Peyer's patch (tissue), 4 donors: ENCODE measurements at regions not wholly inside any gene's neighbourhood (a gene's known extent, or its start where the extent isn't known, plus 50 kb on each side); places are given as distances from the start of the nearest gene placed in this dataset.

Experiments
- DNase-seq, 3 donors: peaks; one replicate each; pipeline ENCODE4 v3.0.0-alpha.2; 2017 to 2019
- H3K27ac ChIP-seq, 4 donors: fragments of 200-600 bp; sonication (generic); one replicate each; pipeline ENCODE4 v1.5.1; 2016 to 2019
- H3K27me3 ChIP-seq, 2 donors: fragments of 200-600 bp; sonication (generic); one replicate each; pipeline ENCODE4 v1.5.1; 2019
- H3K36me3 ChIP-seq, 3 donors: fragments of 200-600 bp; sonication (generic); one replicate each; pipeline ENCODE4 v1.5.1; 2016 to 2019
- H3K4me1 ChIP-seq, 4 donors: fragments of 200-600 bp; sonication (generic); one replicate each; pipeline ENCODE4 v1.5.1; 2016 to 2019
- H3K4me3 ChIP-seq, 4 donors: fragments of 200-600 bp; sonication (generic); 1 replicate in 3 of 4; 2 replicates in 1 of 4; pipeline ENCODE4 v1.5.1; 2016 to 2019; ENCODE audit warnings: mild to moderate bottlenecking in 1 of 4
- H3K9me3 ChIP-seq, 4 donors: fragments of 200-600 bp; sonication (generic); one replicate each; pipeline ENCODE4 v1.5.1; 2016 to 2019; ENCODE audit warnings: mild to moderate bottlenecking in 1 of 4
- CTCF ChIP-seq, 6 experiments: fragments of 450-650 bp in 4 of 6; fragments of 200-600 bp in 2 of 6; sonication (generic) in 1 of 6; IDR thresholded peaks; one replicate each; pipeline ENCODE4 v1.5.1; 2017 to 2019; ENCODE audit warnings: antibody characterized with exemption in 6 of 6, mild to moderate bottlenecking in 3 of 6, moderate library complexity in 1 of 6
- POLR2A ChIP-seq, 2 donors: fragments of 450-650 bp; IDR thresholded peaks; one replicate each; pipeline ENCODE4 v1.5.1; 2017; ENCODE audit warnings: antibody characterized with exemption in 2 of 2, mild to moderate bottlenecking in 2 of 2, moderate library complexity in 2 of 2

- Histone ChIP-seq H3K36me3 (no peaks in the 10 kb centered on the region), H3K27ac (no peak overlapping the region), H3K4me3 (no peak overlapping the region), H3K9me3 (no peaks in the 10 kb centered on the region), H3K27me3 (no peaks in the 10 kb centered on the region), H3K4me1 (peaks cover 0 to 5% (median 0%) of the 10 kb centered on the region in 4 donors)
- no peak for TF ChIP-seq CTCF (IDR thresholded peaks at IDR 0.05)
- TF ChIP-seq POLR2A (IDR thresholded peaks at IDR 0.05) = no peak
- DNase-seq = no peak
These were observed 290.8 kb downstream of the ATPSCKMT start for GRCh38 chr5:9958914-9959313.

- DNase-seq = no peak
- no peak overlapping the region for H3K27ac ChIP-seq
- TF ChIP-seq POLR2A (IDR thresholded peaks at IDR 0.05) (no peak), CTCF (IDR thresholded peaks at IDR 0.05) (no peak)
- peaks cover 0 to 5% (median 0%) of the 10 kb centered on the region in 4 donors for H3K4me1 ChIP-seq
- no peak overlapping the region for H3K4me3 ChIP-seq
- H3K9me3 ChIP-seq = no peaks in the 10 kb centered on the region
- H3K27me3 ChIP-seq = no peaks in the 10 kb centered on the region
- no peaks in the 10 kb centered on the region for H3K36me3 ChIP-seq
These were observed 292.5 kb downstream of the ATPSCKMT start for GRCh38 chr5:9957214-9957613.

- Histone ChIP-seq H3K27ac (no peak overlapping the region), H3K36me3 (no peaks in the 10 kb centered on the region), H3K27me3 (no peaks in the 10 kb centered on the region), H3K4me3 (no peak overlapping the region), H3K4me1 (peaks cover 0 to 5% (median 0%) of the 10 kb centered on the region in 4 donors), H3K9me3 (no peaks in the 10 kb centered on the region)
- TF ChIP-seq CTCF (IDR thresholded peaks at IDR 0.05) (no peak), POLR2A (IDR thresholded peaks at IDR 0.05) (no peak)
- DNase-seq = no peak
These were observed 293.0 kb downstream of the ATPSCKMT start for GRCh38 chr5:9956725-9957124.

GRCh38 chr5:9955586-9955985 lies 294.1 kb downstream of the ATPSCKMT start:
- Histone ChIP-seq H3K4me1 (peaks cover 0 to 5% (median 0%) of the 10 kb centered on the region in 4 donors), H3K27ac (no peak overlapping the region), H3K9me3 (no peaks in the 10 kb centered on the region), H3K36me3 (no peaks in the 10 kb centered on the region), H3K27me3 (no peaks in the 10 kb centered on the region), H3K4me3 (no peak overlapping the region)
- TF ChIP-seq POLR2A (IDR thresholded peaks at IDR 0.05) (no peak), CTCF (IDR thresholded peaks at IDR 0.05) (no peak)
- no peak for DNase-seq

GRCh38 chr5:9954869-9955268 lies 294.8 kb downstream of the ATPSCKMT start:
- TF ChIP-seq CTCF (IDR thresholded peaks at IDR 0.05) = no peak
- TF ChIP-seq POLR2A (IDR thresholded peaks at IDR 0.05) = no peak
- no peak overlapping the region for H3K27ac ChIP-seq
- peaks cover 0 to 5% (median 0%) of the 10 kb centered on the region in 4 donors for H3K4me1 ChIP-seq
- no peaks in the 10 kb centered on the region for H3K27me3 ChIP-seq
- no peaks in the 10 kb centered on the region for H3K36me3 ChIP-seq
- DNase-seq = no peak
- H3K9me3 ChIP-seq = no peaks in the 10 kb centered on the region
- no peak overlapping the region for H3K4me3 ChIP-seq

- TF ChIP-seq CTCF (IDR thresholded peaks at IDR 0.05) (no peak), POLR2A (IDR thresholded peaks at IDR 0.05) (no peak)
- H3K4me1 ChIP-seq = peaks cover 0 to 5% (median 0%) of the 10 kb centered on the region in 4 donors
These were observed 296.0 kb downstream of the ATPSCKMT start for GRCh38 chr5:9953691-9954090.

More at GRCh38 chr5:9953691-9954090, 296.0 kb downstream of the ATPSCKMT start:
- Histone ChIP-seq H3K27ac (no peak overlapping the region), H3K9me3 (no peaks in the 10 kb centered on the region), H3K4me3 (no peak overlapping the region), H3K36me3 (no peaks in the 10 kb centered on the region), H3K27me3 (no peaks in the 10 kb centered on the region)
- DNase-seq = no peak
